Subcutaneous abdominal adipose tissue (tissue), 5 donors: ENCODE measurements at regions not wholly inside any gene's neighbourhood (a gene's known extent, or its start where the extent isn't known, plus 50 kb on each side); places are given as distances from the start of the nearest gene placed in this dataset.

Experiments
- H3K27ac ChIP-seq: one replicate; pipeline ENCODE4 v1.7.0; 2013; ENCODE audit warnings: low read depth, mild to moderate bottlenecking, inconsistent platforms, low read length, moderate library complexity
- H3K27me3 ChIP-seq, 5 donors: one replicate each; pipeline ENCODE4 v1.7.0; 2013; ENCODE audit warnings: low read length in 5 of 5, inconsistent platforms in 1 of 5; ENCODE audit not compliant: control insufficient read depth in 5 of 5, insufficient read depth in 4 of 5
- H3K36me3 ChIP-seq, 5 donors: one replicate each; pipeline ENCODE4 v1.7.0; 2013; ENCODE audit warnings: low read length in 5 of 5; ENCODE audit not compliant: control insufficient read depth in 5 of 5, insufficient read depth in 5 of 5
- H3K4me1 ChIP-seq, 5 donors: one replicate each; pipeline ENCODE4 v1.7.0; 2013; ENCODE audit warnings: low read length in 5 of 5, mild to moderate bottlenecking in 3 of 5, moderate library complexity in 1 of 5; ENCODE audit not compliant: control insufficient read depth in 5 of 5, insufficient read depth in 5 of 5
- H3K4me3 ChIP-seq, 5 donors: one replicate each; pipeline ENCODE4 v1.7.0; 2013; ENCODE audit warnings: low read length in 5 of 5, low read depth in 1 of 5
- H3K9ac ChIP-seq, 5 donors: one replicate each; pipeline ENCODE4 v1.7.0; 2013; ENCODE audit warnings: low read length in 5 of 5, mild to moderate bottlenecking in 4 of 5, moderate library complexity in 3 of 5
- H3K9me3 ChIP-seq, 5 donors: one replicate each; pipeline ENCODE4 v1.7.0; 2013; ENCODE audit warnings: low read length in 5 of 5; ENCODE audit not compliant: control insufficient read depth in 5 of 5
- donor health status: healthy.
- donor health status: healthy.
- donor health status: healthy.
- donor health status: healthy.
- donor health status: healthy.

DNA sequence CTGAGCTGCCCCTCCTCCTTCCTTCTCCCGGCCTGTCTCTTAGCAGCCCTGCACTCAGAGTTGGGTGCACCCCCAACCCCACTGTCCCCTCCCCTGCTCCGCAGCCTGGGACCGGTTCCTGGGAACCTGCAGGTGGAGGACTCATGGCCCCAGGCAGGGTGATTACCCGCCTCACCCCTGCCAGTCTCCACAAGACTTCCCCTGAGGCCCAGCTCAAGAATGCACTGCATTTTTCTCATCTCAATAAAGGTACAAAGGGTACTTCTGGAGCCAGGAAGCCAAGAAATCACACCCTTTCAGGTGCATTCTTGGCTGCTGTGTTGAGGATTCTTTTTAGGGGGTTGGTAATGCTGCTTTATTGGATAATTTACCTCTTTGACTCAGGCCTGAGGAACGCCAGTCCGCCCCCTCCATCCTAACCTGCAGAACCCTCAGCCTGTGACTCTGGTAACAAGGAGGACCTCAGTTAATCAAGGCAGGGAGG lies 126.3 kb upstream of the TMPRSS2 start:
- Histone ChIP-seq H3K36me3 (no peaks in the 10 kb centered on the region), H3K9me3 (peaks cover 0 to 6% (median 4%) of the 10 kb centered on the region in 5 donors), H3K4me3 (no peak overlapping the region), H3K4me1 (no peaks in the 10 kb centered on the region), H3K27me3 (peaks cover 0 to 7% (median 0%) of the 10 kb centered on the region in 5 donors), H3K9ac (no peak overlapping the region), H3K27ac (no peak overlapping the region)

DNA sequence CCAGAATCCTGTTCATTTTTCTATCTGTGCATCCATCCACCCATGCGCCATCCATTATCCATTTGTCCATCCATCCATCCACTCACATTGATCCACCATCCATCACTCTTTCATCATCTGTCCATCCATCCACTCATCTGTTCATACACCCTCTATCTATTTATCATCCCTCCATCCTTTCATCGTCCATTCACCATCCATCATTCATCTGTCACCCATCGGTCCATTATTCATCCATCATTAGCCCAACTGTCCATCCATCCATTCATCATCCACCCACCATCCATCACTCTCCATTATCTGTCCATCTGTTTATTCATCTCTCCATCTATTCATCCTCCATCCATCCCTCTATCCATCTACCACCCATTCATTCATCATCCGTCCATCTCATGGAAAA lies 125.7 kb upstream of the TMPRSS2 start:
- peaks cover 0 to 7% (median 0%) of the 10 kb centered on the region in 5 donors for H3K27me3 ChIP-seq
- H3K9me3 ChIP-seq, result peaks cover 0 to 9% (median 5%) of the 10 kb centered on the region in 5 donors
- H3K4me3 ChIP-seq, result no peak overlapping the region
- H3K27ac ChIP-seq, result no peak overlapping the region
- no peaks in the 10 kb centered on the region for H3K4me1 ChIP-seq
- no peak overlapping the region for H3K9ac ChIP-seq
- H3K36me3 ChIP-seq, result no peaks in the 10 kb centered on the region

DNA sequence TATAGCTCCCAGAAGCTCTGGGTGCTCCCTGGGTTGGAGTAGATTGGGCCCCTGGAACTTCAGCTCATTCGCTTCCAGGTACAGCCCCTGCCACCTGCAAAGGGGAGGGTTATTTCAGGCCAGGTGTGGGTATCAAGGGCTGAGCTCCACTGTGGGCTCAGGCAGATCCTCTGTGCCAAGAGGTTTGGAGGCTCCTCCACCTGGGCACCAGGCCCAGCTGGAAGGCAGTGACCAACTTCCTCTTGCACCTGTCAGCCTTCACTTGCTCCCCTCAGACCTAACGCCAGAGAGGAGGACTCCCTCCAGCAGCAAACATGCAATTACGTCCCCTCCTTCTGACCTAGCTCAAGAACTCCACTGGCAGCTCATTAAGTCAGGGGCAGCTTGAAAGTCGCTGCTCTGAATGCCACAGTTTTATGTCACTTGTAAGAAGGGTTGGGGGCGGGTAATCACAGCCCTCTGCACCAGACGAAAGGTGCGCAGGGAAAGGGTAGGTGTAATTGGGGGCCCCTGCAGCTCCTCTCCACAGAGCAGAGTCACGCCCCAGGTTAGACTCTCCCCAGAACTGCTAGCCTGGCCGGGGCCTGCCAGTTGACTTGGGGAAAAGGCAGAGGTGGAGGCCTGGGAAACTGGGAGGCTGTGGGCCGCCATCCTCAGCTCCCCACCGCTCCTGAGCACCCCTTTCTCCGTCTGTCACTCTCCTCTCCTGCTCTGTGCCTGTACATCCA lies 125.0 kb upstream of the TMPRSS2 start:
- Histone ChIP-seq H3K4me1 (no peaks in the 10 kb centered on the region), H3K27me3 (peaks cover 0 to 7% (median 0%) of the 10 kb centered on the region in 5 donors), H3K9me3 (peaks cover 0 to 4% (median 0%) of the 10 kb centered on the region in 5 donors), H3K4me3 (no peak overlapping the region), H3K36me3 (no peaks in the 10 kb centered on the region), H3K27ac (no peak overlapping the region), H3K9ac (no peak overlapping the region)

DNA sequence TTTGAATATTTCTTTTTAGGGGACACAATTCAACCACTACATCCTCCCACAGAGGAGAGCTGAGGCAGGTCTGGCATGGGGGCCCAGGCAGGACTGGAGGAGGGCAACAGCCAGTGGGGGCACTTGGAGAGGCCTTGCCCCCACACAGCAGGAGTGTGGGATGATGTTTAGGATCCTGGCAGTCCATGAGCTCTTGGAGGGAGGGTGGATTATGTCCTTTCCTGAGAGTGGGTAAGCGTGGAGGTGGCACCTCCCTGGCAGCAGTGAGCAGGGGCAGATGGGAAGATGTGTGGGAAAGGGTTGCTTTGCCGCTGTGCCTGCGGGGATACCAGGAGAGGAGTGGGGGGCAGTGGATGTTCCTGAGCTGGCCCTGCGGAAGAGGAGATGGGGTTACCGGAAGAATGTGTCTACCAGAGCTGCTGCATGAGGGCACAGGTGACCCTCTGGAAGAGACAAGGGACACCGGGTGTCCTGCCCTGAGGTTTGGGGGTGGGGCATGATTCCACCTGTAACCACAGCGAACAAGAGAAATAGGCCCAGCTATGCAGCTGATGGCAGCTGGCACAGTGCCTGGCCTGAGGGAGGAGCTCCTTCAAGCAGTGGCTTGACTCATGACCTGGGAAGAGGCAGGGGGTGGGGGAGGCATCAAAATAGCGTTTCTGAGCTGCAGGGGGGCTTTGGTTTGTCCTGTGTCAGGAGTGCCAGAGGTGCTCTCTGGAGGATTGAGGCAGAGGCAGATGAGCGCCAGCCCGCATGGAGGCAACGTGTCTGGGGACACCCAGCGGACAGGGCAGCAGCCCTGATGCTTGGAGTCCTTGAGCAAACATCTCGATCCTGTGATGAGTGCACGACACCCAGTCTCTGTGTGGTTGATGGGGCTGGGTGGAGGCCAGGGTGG lies 123.9 kb upstream of the TMPRSS2 start:
- Histone ChIP-seq H3K9ac (no peak overlapping the region), H3K27ac (no peak overlapping the region), H3K36me3 (no peaks in the 10 kb centered on the region), H3K4me3 (no peak overlapping the region), H3K27me3 (peaks cover 0 to 7% (median 1%) of the 10 kb centered on the region in 5 donors), H3K4me1 (no peaks in the 10 kb centered on the region), H3K9me3 (peaks cover 0 to 4% (median 0%) of the 10 kb centered on the region in 5 donors)

DNA sequence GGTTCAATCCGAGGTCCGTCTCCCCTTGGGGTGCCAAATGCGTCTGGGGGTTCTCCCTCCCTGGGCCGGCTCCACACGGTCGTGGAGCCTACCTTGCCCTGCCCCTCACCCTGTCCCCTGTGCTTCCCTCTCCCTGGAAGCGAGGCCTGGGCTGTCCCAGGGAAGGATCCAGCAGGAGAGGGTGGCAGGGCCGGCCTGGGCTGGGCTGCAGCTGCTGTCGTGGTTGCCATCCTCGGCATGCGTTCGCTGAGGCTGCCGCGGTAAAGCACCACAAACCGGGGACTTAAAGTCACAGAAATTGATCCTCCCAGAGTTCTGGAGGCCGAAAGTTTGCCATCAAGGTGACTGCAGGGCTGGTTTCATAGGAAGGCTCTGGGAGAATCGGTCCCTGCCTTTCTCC lies 123.0 kb upstream of the TMPRSS2 start:
- Histone ChIP-seq H3K9ac (no peak overlapping the region), H3K9me3 (peaks cover 0 to 4% (median 0%) of the 10 kb centered on the region in 5 donors), H3K27me3 (peaks cover 0 to 8% (median 5%) of the 10 kb centered on the region in 5 donors), H3K27ac (no peak overlapping the region), H3K4me1 (no peaks in the 10 kb centered on the region), H3K36me3 (no peaks in the 10 kb centered on the region), H3K4me3 (no peak overlapping the region)

DNA sequence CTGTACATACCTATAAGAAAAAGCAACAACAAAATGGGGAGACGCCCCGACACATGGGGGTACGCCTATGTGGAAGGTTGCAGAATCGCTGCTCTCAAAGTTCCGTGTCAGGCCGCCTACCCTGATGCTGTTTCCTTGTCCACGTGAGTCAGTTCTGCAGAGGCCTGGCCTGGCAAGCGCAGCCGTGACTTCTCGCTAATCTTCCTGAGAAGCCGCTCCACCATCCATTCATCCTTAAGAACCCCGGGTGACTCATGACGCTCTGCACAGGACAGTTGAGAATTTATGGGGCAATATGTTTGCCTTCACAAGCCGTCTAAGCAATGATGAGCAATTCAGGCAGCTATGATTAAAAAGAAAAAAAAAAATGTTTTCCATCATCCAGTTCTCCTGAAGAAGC lies 122.3 kb upstream of the TMPRSS2 start:
- no peaks in the 10 kb centered on the region for H3K36me3 ChIP-seq

DNA sequence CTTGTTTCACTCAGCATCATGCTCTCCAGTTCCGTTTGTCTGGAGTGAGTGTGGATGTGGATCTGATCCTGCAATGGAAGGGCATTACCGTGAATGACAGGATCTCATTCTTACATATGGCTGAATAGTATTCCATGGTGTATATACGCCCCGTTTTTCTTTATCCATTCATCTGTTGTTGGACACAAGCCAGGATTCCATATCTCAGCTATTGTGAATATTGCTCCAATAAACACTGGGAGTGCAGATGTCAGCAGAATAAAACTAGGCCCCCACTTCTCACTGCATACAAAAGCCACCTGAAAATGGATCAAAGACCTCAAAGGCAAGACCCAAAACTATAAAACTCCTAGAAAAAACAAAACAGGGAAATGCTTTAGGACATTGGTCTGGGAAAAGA lies 120.3 kb upstream of the TMPRSS2 start:
- no peak overlapping the region for H3K27ac ChIP-seq
- peaks cover 0 to 11% (median 8%) of the 10 kb centered on the region in 5 donors for H3K27me3 ChIP-seq
- no peaks in the 10 kb centered on the region for H3K36me3 ChIP-seq
- no peak overlapping the region for H3K9ac ChIP-seq
- no peak overlapping the region for H3K4me3 ChIP-seq
- peaks cover 0 to 4% (median 0%) of the 10 kb centered on the region in 5 donors for H3K9me3 ChIP-seq
- no peaks in the 10 kb centered on the region for H3K4me1 ChIP-seq

More for the DNA sequence above, 122.3 kb upstream of the TMPRSS2 start:
- Histone ChIP-seq H3K27ac (no peak overlapping the region), H3K27me3 (peaks cover 0 to 11% (median 8%) of the 10 kb centered on the region in 5 donors), H3K9me3 (peaks cover 0 to 4% (median 0%) of the 10 kb centered on the region in 5 donors), H3K4me1 (no peaks in the 10 kb centered on the region), H3K4me3 (no peak overlapping the region), H3K9ac (no peak overlapping the region)

DNA sequence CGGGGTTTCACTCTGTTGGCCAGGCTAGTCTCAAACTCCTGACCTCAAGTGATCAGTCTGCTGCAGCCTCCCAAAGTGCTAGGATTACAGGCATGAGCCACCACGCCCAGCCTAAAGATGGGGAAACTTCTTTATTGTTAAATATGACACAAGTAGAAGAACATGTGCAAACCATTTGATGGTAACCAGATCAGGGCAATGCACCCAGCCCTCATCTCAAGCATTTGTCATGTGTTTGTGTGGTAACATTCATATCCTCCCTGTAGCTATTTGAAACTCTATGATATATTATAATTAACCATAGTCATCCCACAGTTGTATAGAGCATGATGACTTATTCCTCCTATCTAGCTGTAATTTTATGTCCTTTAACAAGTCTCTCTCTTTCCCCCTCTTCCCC lies 119.5 kb upstream of the TMPRSS2 start:
- Histone ChIP-seq H3K27ac (no peak overlapping the region), H3K36me3 (no peaks in the 10 kb centered on the region), H3K4me3 (no peak overlapping the region), H3K4me1 (no peaks in the 10 kb centered on the region), H3K9ac (no peak overlapping the region), H3K9me3 (peaks cover 0 to 4% (median 0%) of the 10 kb centered on the region in 5 donors), H3K27me3 (peaks cover 3 to 19% (median 8%) of the 10 kb centered on the region in 5 donors)

DNA sequence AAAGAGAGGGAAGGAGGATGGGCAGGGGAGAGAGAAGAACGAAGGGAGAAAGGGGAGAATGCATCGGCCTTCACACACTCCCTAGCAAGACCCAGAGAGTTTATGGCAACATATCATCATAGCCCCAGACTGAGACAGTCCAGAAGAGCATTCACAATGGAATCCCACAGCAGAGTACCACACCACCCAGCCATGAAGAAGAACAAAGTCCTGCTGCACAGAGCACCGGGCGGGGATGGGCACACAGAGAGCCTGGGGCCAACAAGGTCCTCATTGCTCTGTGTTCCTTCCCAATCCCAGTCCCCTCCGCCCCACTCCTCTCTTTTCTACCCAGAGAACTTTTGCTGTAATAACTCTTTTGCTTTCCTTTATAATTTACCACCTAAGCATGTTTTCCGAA lies 118.1 kb upstream of the TMPRSS2 start:
- Histone ChIP-seq H3K9ac (no peak overlapping the region), H3K4me1 (peaks cover 0 to 7% (median 4%) of the 10 kb centered on the region in 5 donors), H3K4me3 (no peak overlapping the region), H3K9me3 (peaks cover 0 to 4% (median 0%) of the 10 kb centered on the region in 5 donors), H3K27ac (no peak overlapping the region), H3K36me3 (no peaks in the 10 kb centered on the region), H3K27me3 (peaks cover 3 to 23% (median 8%) of the 10 kb centered on the region in 5 donors)

DNA sequence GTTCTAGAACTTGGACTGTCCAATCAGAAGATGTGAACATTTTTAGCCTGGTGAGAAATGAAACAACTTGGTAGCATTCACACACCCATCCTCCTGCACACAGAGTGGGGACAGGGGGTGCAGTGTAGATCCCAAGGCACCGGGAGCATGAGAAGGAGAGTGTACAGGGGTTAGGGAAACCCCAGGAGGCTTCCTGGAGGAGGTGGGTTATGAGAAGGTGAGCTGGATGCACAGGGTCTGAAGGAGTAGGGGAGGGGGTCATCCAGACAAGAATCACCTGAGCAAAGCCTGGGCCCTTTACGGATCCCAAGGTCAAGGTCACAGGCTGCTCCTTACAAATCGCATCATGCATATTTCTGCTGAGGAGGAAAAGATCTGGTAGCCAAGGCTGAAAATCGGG lies 117.5 kb upstream of the TMPRSS2 start:
- H3K36me3 ChIP-seq, result no peaks in the 10 kb centered on the region
- peaks cover 0 to 4% (median 0%) of the 10 kb centered on the region in 5 donors for H3K9me3 ChIP-seq
- no peak overlapping the region for H3K4me3 ChIP-seq
- no peak overlapping the region for H3K9ac ChIP-seq
- H3K4me1 ChIP-seq, result peaks cover 0 to 13% (median 10%) of the 10 kb centered on the region in 5 donors
- no peak overlapping the region for H3K27ac ChIP-seq
- peaks cover 3 to 27% (median 8%) of the 10 kb centered on the region in 5 donors for H3K27me3 ChIP-seq
